Prostate gland (tissue), 2 donors: ENCODE measurements at regions not wholly inside any gene's neighbourhood (a gene's known extent, or its start where the extent isn't known, plus 50 kb on each side); places are given as distances from the start of the nearest gene placed in this dataset.

ENCODE experiments used
- DNase-seq: peaks from one replicate; pipeline ENCODE4 v3.0.0-alpha.2; 2019; ENCODE audit warnings: low spot score
- H3K27ac ChIP-seq, 2 donors: fragments of 200-600 bp; sonication (generic); 2 replicates each; pipeline ENCODE4 v1.5.1; 2017 to 2019
- H3K27me3 ChIP-seq: fragments of 200-600 bp; sonication (generic); replicated peaks from 2 replicates; pipeline ENCODE4 v1.5.1; 2019; ENCODE audit not compliant: insufficient read depth
- H3K36me3 ChIP-seq, 2 donors: fragments of 200-600 bp; sonication (generic); 1 replicate in 1 of 2; 2 replicates in 1 of 2; pipeline versions ENCODE4 v1.5.1 to v1.8.1; 2017 to 2019
- H3K4me1 ChIP-seq: fragments of 200-600 bp; sonication (generic); replicated peaks from 2 replicates; pipeline ENCODE4 v1.5.1; 2019
- H3K4me3 ChIP-seq, 2 donors: fragments of 200-600 bp; sonication (generic); 2 replicates each; pipeline ENCODE4 v1.5.1; 2017 to 2019
- H3K9me3 ChIP-seq: fragments of 200-600 bp; sonication (generic); 2 replicates; pipeline ENCODE4 v1.5.1; 2017
- POLR2A ChIP-seq: fragments of 450-650 bp; IDR thresholded peaks from one replicate; pipeline ENCODE4 v1.6.1; 2016; ENCODE audit warnings: antibody characterized with exemption, mild to moderate bottlenecking
- POLR2AphosphoS5 ChIP-seq: sonication (generic); formaldehyde crosslinking; IDR thresholded peaks from one replicate; pipeline ENCODE4 v1.6.1; 2017; ENCODE audit warnings: antibody characterized with exemption
- WGBS: methylation state at CpG from one replicate; pipeline ENCODE4 v1.1.5; 2018; 5-methylcytosine and 5-hydroxymethylcytosine counted together
- intact Hi-C: fragments of 100-400 bp; cut with DNase I; formaldehyde crosslinking; loops from one replicate; pipeline ENCODE4 v1.14.2; 2022
- TF ChIP-seq, protein P1 (sequence below), 4 experiments: fragments of 200-600 bp in 2 of 4; fragments of 450-650 bp in 2 of 4; sonication (generic) in 2 of 4; IDR thresholded peaks; 1 replicate in 3 of 4; 2 replicates in 1 of 4; pipeline ENCODE4 v1.5.1; 2016 to 2019; ENCODE audit warnings: antibody characterized with exemption in 4 of 4, mild to moderate bottlenecking in 2 of 4, moderate library complexity in 2 of 4

DNA sequence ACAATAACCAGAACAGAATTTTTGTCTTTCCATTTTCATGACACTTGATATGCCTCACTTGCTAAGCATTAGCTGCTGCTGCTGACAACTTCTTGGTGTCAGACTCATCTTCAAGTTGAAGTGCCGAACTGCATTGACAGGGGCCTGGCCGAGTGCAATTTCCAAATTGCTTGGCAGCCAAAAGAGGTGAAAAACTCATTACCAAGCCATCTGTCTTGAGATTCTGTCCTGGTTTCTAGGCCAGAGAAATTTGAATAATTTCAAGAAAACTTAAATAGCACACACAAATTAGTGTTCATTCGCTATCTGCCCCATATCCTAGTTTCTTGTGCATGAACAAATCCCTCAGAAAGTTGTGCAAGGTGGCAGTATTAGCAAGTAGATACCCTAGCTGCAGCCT lies 165.3 kb upstream of the RASSF8 start:
- no peaks in the 10 kb centered on the region for H3K36me3 ChIP-seq
- intact Hi-C loops: no loop called here
- no peaks in the 10 kb centered on the region for H3K27me3 ChIP-seq
- TF ChIP-seq POLR2A (no peak), POLR2AphosphoS5 (no peak)
- TF ChIP-seq, protein P1, sequence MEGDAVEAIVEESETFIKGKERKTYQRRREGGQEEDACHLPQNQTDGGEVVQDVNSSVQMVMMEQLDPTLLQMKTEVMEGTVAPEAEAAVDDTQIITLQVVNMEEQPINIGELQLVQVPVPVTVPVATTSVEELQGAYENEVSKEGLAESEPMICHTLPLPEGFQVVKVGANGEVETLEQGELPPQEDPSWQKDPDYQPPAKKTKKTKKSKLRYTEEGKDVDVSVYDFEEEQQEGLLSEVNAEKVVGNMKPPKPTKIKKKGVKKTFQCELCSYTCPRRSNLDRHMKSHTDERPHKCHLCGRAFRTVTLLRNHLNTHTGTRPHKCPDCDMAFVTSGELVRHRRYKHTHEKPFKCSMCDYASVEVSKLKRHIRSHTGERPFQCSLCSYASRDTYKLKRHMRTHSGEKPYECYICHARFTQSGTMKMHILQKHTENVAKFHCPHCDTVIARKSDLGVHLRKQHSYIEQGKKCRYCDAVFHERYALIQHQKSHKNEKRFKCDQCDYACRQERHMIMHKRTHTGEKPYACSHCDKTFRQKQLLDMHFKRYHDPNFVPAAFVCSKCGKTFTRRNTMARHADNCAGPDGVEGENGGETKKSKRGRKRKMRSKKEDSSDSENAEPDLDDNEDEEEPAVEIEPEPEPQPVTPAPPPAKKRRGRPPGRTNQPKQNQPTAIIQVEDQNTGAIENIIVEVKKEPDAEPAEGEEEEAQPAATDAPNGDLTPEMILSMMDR (IDR thresholded peaks at IDR 0.05): no peak
- no peak overlapping the region for H3K4me3 ChIP-seq
- H3K27ac ChIP-seq: no peak overlapping the region
- DNase-seq: no peak
- H3K9me3 ChIP-seq: no peaks in the 10 kb centered on the region
- no peaks in the 10 kb centered on the region for H3K4me1 ChIP-seq
- 93% methylated on average over 3 of the region's 3 CpGs for WGBS

DNA sequence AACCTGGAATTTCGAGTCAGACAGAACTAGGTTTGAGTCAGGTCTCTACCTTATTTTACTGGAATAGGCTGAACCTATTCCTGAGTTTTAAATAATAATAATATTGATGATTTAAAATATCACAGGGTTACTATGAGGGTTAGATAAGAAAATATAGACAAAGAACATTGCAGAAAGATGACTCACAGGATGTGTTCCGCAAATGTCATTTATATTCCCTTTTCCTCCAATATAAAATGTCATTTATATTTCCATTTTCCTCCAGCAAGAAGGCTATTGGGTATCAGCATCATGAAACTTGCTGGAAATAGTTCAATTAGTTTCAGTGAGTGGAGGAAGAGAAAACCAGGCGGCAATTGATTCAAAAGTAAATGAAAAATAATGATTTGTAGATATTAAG lies 163.9 kb upstream of the RASSF8 start:
- Histone ChIP-seq H3K27me3 (no peaks in the 10 kb centered on the region), H3K36me3 (no peaks in the 10 kb centered on the region), H3K4me3 (no peak overlapping the region), H3K27ac (no peak overlapping the region), H3K4me1 (no peaks in the 10 kb centered on the region), H3K9me3 (no peaks in the 10 kb centered on the region)
- DNase-seq: no peak
- TF ChIP-seq POLR2A (no peak), POLR2AphosphoS5 (no peak)
- TF ChIP-seq, protein P1 (IDR thresholded peaks at IDR 0.05): no peak
- intact Hi-C loops: no loop called here
- 83% methylated on average over 3 of the region's 3 CpGs for WGBS

DNA sequence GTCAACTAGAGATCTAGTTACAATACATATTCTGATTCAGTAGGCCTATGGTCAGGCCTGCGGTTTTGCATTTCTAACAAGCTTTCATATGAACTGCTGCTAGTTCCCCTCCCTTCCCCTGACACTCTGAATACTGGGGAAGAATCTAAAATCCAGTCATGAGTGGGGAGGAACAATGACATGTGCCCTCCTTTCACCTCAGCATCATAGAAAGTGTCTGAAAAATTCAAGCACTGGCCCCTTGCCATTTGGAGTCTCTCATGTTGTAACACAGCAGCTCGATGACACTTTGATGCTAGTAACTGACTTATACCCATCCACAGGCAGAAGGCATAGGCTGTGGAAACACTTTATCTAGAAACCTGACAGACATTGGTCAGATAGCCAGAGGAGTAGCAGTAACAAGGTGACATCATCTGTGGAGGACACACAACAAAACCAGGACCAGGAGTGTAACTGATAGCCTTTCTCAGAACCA lies 161.9 kb upstream of the RASSF8 start:
- H3K4me3 ChIP-seq: no peak overlapping the region
- 50% methylated on average over 2 of the region's 2 CpGs for WGBS

DNA sequence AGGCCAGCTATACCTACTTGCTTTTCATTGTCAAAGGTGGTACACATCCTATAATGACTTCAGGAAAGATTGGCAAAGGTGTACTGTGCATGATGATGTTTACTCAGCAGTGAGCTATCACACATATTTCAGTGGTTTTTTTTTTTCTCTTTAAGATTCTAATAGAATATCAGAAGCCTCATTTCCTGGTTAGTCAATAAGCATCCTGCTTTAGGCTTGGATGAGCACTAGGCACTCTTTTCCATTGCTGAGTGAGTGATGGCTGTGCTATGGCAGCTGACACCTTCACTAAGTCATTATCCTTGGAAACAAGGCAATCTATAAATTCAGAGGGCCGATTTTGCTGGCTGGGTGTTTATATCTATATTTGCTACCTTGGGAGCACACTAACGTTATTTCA lies 161.1 kb upstream of the RASSF8 start:
- Histone ChIP-seq H3K27me3 (no peaks in the 10 kb centered on the region), H3K4me1 (no peaks in the 10 kb centered on the region), H3K27ac (no peak overlapping the region), H3K9me3 (no peaks in the 10 kb centered on the region), H3K4me3 (no peak overlapping the region), H3K36me3 (no peaks in the 10 kb centered on the region)
- no peak for TF ChIP-seq POLR2A
- intact Hi-C loops: no loop called here
- DNase-seq: no peak
- 80% methylated on average over 2 of the region's 2 CpGs for WGBS

More for the DNA sequence above, 161.9 kb upstream of the RASSF8 start:
- no peaks in the 10 kb centered on the region for H3K27me3 ChIP-seq
- DNase-seq: no peak
- intact Hi-C loops: no loop called here
- H3K9me3 ChIP-seq: no peaks in the 10 kb centered on the region
- H3K36me3 ChIP-seq: no peaks in the 10 kb centered on the region
- H3K4me1 ChIP-seq: no peaks in the 10 kb centered on the region
- no peak overlapping the region for H3K27ac ChIP-seq
- no peak for TF ChIP-seq POLR2AphosphoS5

DNA sequence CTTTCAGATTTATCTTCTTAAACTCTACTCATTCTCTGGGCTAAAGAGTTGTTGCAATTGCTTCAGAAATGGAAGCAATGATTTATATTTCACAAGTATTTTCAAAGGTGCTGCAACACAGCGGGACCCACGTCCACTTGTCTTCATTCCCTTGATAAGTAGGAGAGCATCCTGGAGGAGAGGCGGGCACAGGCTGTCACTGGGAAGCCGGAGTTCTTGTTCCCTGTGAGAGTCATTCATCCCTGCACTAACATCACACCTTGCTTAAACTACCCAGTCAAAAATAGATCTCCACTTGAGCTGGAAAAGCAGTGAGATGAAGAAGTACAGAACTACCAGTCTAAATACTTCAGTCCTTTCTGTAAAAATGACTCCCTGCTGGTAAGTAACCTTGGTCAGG lies 160.5 kb upstream of the RASSF8 start:
- no peaks in the 10 kb centered on the region for H3K4me1 ChIP-seq
- WGBS: 88% methylated on average over 4 of the region's 4 CpGs
- intact Hi-C loops: no loop called here
- TF ChIP-seq, protein P1 (IDR thresholded peaks at IDR 0.05): no peak
- TF ChIP-seq POLR2A (no peak), POLR2AphosphoS5 (no peak)
- no peaks in the 10 kb centered on the region for H3K9me3 ChIP-seq
- H3K4me3 ChIP-seq: no peak overlapping the region
- no peak overlapping the region for H3K27ac ChIP-seq
- no peaks in the 10 kb centered on the region for H3K36me3 ChIP-seq
- H3K27me3 ChIP-seq: no peaks in the 10 kb centered on the region
- no peak for DNase-seq

DNA sequence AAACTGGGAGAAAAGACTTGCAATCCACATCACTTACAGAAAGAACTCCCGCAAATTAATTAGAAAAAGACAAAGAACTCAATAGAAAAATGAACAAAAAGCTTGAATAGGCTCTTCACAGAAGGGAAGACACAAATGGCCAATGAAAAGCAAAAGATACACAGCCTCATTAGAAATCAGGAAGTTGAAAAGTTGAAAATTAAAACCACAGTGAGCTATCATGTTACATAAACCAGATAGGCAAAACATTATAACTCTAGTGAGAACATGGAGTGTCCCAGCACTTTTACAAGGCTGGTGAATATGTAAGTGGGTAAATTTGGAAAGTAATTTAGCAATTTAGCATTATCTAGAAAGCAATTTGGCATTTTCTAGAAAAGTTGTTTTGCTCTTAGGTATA lies 158.4 kb upstream of the RASSF8 start:
- Histone ChIP-seq H3K36me3 (no peaks in the 10 kb centered on the region), H3K4me1 (no peaks in the 10 kb centered on the region), H3K9me3 (no peaks in the 10 kb centered on the region), H3K4me3 (no peak overlapping the region), H3K27ac (no peak overlapping the region), H3K27me3 (no peaks in the 10 kb centered on the region)
- 91% methylated on average over 1 of the region's 1 CpG for whole genome bisulfite sequencing
- intact Hi-C loops: no loop called here
- TF ChIP-seq POLR2AphosphoS5: no peak
- TF ChIP-seq, protein P1 (IDR thresholded peaks at IDR 0.05): no peak
- no peak for DNase-seq
